H9 (cell line): ENCODE measurements at regions not wholly inside any gene's neighbourhood (a gene's known extent, or its start where the extent isn't known, plus 50 kb on each side); places are given as distances from the start of the nearest gene placed in this dataset.

ENCODE experiments used
- DNase-seq: peaks from one replicate; pipeline ENCODE4 v3.0.0-alpha.2; 2017
- H2AFZ ChIP-seq: one replicate; pipeline ENCODE4 v1.6.1; 2013; ENCODE audit warnings: mild to moderate bottlenecking, low read length, control low read depth, moderate library complexity
- H2AK5ac ChIP-seq: 2 replicates; pipeline ENCODE4 v1.6.1; 2013; ENCODE audit warnings: low read length, control low read depth, mixed read lengths; ENCODE audit not compliant: insufficient read length
- H2BK120ac ChIP-seq: one replicate; pipeline ENCODE4 v1.6.1; 2013; ENCODE audit warnings: low read depth, mild to moderate bottlenecking, low read length, control low read depth, inconsistent platforms; ENCODE audit not compliant: poor library complexity, severe bottlenecking
- H2BK12ac ChIP-seq: 2 replicates; pipeline ENCODE4 v1.6.1; 2013; ENCODE audit warnings: low read length, control low read depth, mixed read lengths, low read depth; ENCODE audit not compliant: insufficient read length
- H2BK15ac ChIP-seq: 2 replicates; pipeline ENCODE4 v1.6.1; 2013; ENCODE audit warnings: low read depth, low read length, control low read depth
- H2BK20ac ChIP-seq: one replicate; pipeline ENCODE4 v1.6.1; 2013; ENCODE audit warnings: low read depth, mild to moderate bottlenecking, low read length, control low read depth, inconsistent platforms; ENCODE audit not compliant: poor library complexity, severe bottlenecking
- H2BK5ac ChIP-seq: 2 replicates; pipeline ENCODE4 v1.6.1; 2013; ENCODE audit warnings: low read length, control low read depth, mixed read lengths; ENCODE audit not compliant: insufficient read length
- H3K14ac ChIP-seq: 2 replicates; pipeline ENCODE4 v1.6.1; 2013; ENCODE audit warnings: low read length, control low read depth; ENCODE audit not compliant: insufficient read depth
- H3K18ac ChIP-seq: 2 replicates; pipeline ENCODE4 v1.6.1; 2013; ENCODE audit warnings: low read depth, mild to moderate bottlenecking, mixed read lengths, low read length, control low read depth; ENCODE audit not compliant: insufficient read length
- H3K23ac ChIP-seq: 2 replicates; pipeline ENCODE4 v1.6.1; 2013; ENCODE audit warnings: low read length, control low read depth, mixed read lengths, low read depth; ENCODE audit not compliant: insufficient read length
- H3K23me2 ChIP-seq: 2 replicates; pipeline ENCODE4 v1.6.1; 2013; ENCODE audit warnings: low read depth, mild to moderate bottlenecking, mixed read lengths, low read length, control low read depth; ENCODE audit not compliant: insufficient read length, poor library complexity, severe bottlenecking
- H3K27ac ChIP-seq: 2 replicates; pipeline ENCODE4 v1.5.1; 2013; ENCODE audit warnings: low read length, control low read depth, mixed read lengths, low read depth; ENCODE audit not compliant: insufficient read length
- H3K27me3 ChIP-seq: 2 replicates; pipeline ENCODE4 v1.6.1; 2013; ENCODE audit warnings: low read length, control low read depth, inconsistent platforms; ENCODE audit not compliant: insufficient read depth
- H3K4ac ChIP-seq: 2 replicates; pipeline ENCODE4 v1.6.1; 2013; ENCODE audit warnings: low read depth, mild to moderate bottlenecking, control low read depth, inconsistent platforms, low read length, moderate library complexity
- H3K4me1 ChIP-seq: 2 replicates; pipeline ENCODE4 v1.6.1; 2013; ENCODE audit warnings: low read length, control low read depth, inconsistent platforms; ENCODE audit not compliant: insufficient read depth
- H3K4me2 ChIP-seq: 2 replicates; pipeline ENCODE4 v1.6.1; 2013; ENCODE audit warnings: low read length, control low read depth, mixed read lengths; ENCODE audit not compliant: insufficient read length, insufficient read depth
- H3K56ac ChIP-seq: 2 replicates; pipeline ENCODE4 v1.6.1; 2013; ENCODE audit warnings: low read depth, mild to moderate bottlenecking, mixed read lengths, low read length, control low read depth; ENCODE audit not compliant: insufficient read length
- H3K79me1 ChIP-seq: 2 replicates; pipeline ENCODE4 v1.6.1; 2013; ENCODE audit warnings: low read depth, mild to moderate bottlenecking, moderate library complexity, low read length, control low read depth, inconsistent platforms; ENCODE audit not compliant: insufficient read depth, poor library complexity, severe bottlenecking
- H3K79me2 ChIP-seq: 2 replicates; pipeline ENCODE4 v1.6.1; 2013; ENCODE audit warnings: low read length, control low read depth, inconsistent platforms; ENCODE audit not compliant: insufficient read depth
- H3K9ac ChIP-seq: 2 replicates; pipeline ENCODE4 v1.6.1; 2013; ENCODE audit warnings: low read length, control low read depth, mixed read lengths; ENCODE audit not compliant: insufficient read length; ENCODE audit errors: extremely low read depth
- H3K9me3 ChIP-seq: one replicate; pipeline ENCODE4 v1.6.1; 2013; ENCODE audit warnings: low read depth, low read length, inconsistent platforms; ENCODE audit not compliant: control insufficient read depth
- H3T11ph ChIP-seq: one replicate; pipeline ENCODE4 v1.6.1; 2013; ENCODE audit warnings: mild to moderate bottlenecking, low read length, control low read depth, inconsistent platforms
- H4K20me1 ChIP-seq: one replicate; pipeline ENCODE4 v1.6.1; 2013; ENCODE audit not compliant: control insufficient read depth, insufficient read length, insufficient read depth
- H4K5ac ChIP-seq: 2 replicates; pipeline ENCODE4 v1.6.1; 2013; ENCODE audit warnings: low read depth, mild to moderate bottlenecking, mixed read lengths, low read length, control low read depth; ENCODE audit not compliant: insufficient read length
- H4K8ac ChIP-seq: replicated peaks from 2 replicates; pipeline ENCODE4 v1.6.1; 2013; ENCODE audit warnings: low read length, control low read depth, mixed read lengths, low read depth; ENCODE audit not compliant: insufficient read length
- H4K91ac ChIP-seq: 2 replicates; pipeline ENCODE4 v1.6.1; 2013; ENCODE audit warnings: low read depth, mild to moderate bottlenecking, moderate library complexity, mixed read lengths, low read length, control low read depth; ENCODE audit not compliant: insufficient read length
- H3K27ac Mint-ChIP-seq, 3 experiments: 2 replicates in 2 of 3; 3 replicates in 1 of 3; pipeline ENCODE4 v1.8.0; 2020 to 2021; ENCODE audit warnings: mixed read lengths in 3 of 3, mild to moderate bottlenecking in 1 of 3, moderate library complexity in 1 of 3
- H3K27me3 Mint-ChIP-seq: 2 replicates; pipeline ENCODE4 v1.8.0; 2021; ENCODE audit warnings: low read depth, mild to moderate bottlenecking, moderate library complexity, mixed read lengths
- H3K36me3 Mint-ChIP-seq, 3 experiments: 2 replicates in 2 of 3; 3 replicates in 1 of 3; pipeline ENCODE4 v1.8.0; 2020 to 2021; ENCODE audit warnings: low read depth in 3 of 3, mixed read lengths in 3 of 3; ENCODE audit not compliant: insufficient read depth in 1 of 3
- H3K4me1 Mint-ChIP-seq, 2 experiments: 2 replicates each; pipeline ENCODE4 v1.8.0; 2020; ENCODE audit warnings: mixed read lengths in 2 of 2
- H3K4me3 Mint-ChIP-seq, 2 experiments: 2 replicates in 1 of 2; 3 replicates in 1 of 2; pipeline ENCODE4 v1.8.0; 2020 to 2021; ENCODE audit warnings: mild to moderate bottlenecking in 2 of 2, mixed read lengths in 2 of 2, moderate library complexity in 1 of 2
- H3K9me3 Mint-ChIP-seq, 2 experiments: 2 replicates in 1 of 2; 3 replicates in 1 of 2; pipeline ENCODE4 v1.8.0; 2020; ENCODE audit warnings: mild to moderate bottlenecking in 2 of 2, mixed read lengths in 2 of 2, moderate library complexity in 1 of 2
- WGBS: extraction: QIAGEN DNeasy Blood & Tissue Kit; methylation state at CpG from one replicate; pipeline ENCODE4 v1.1.7; 2013; ENCODE audit warnings: missing lambda C conversion rate, low lambda C conversion rate, mixed read lengths; ENCODE audit not compliant: insufficient read length; ENCODE audit errors: extremely low coverage; 5-methylcytosine and 5-hydroxymethylcytosine counted together
- TF ChIP-seq, protein P1 (sequence below): fragments of 200-600 bp; sonication (generic); conservative IDR thresholded peaks from 3 replicates; pipeline ENCODE4 v1.8.0; 2021; ENCODE audit warnings: antibody characterized with exemption, mild to moderate bottlenecking

- H2BK20ac ChIP-seq, result no peak overlapping the region
- no peak overlapping the region for H3K4ac ChIP-seq
- H3K4me3 Mint-ChIP-seq, result no peak overlapping the region; a peak in 1 of 5 replicates
- H3K18ac ChIP-seq, result no peak overlapping the region
- H4K8ac ChIP-seq, result no peak overlapping the region
- no peak overlapping the region for H2BK120ac ChIP-seq
- no peaks in the 10 kb centered on the region; the same call in 1 of the 2 replicates for H3K27me3 Mint-ChIP-seq
- H4K91ac ChIP-seq, result no peak overlapping the region
- no peak overlapping the region for H2AFZ ChIP-seq
- no peak for DNase-seq
- no peaks in the 10 kb centered on the region for H3K27me3 ChIP-seq
- no peaks in the 10 kb centered on the region for H3K4me1 Mint-ChIP-seq
- TF ChIP-seq, protein P1, sequence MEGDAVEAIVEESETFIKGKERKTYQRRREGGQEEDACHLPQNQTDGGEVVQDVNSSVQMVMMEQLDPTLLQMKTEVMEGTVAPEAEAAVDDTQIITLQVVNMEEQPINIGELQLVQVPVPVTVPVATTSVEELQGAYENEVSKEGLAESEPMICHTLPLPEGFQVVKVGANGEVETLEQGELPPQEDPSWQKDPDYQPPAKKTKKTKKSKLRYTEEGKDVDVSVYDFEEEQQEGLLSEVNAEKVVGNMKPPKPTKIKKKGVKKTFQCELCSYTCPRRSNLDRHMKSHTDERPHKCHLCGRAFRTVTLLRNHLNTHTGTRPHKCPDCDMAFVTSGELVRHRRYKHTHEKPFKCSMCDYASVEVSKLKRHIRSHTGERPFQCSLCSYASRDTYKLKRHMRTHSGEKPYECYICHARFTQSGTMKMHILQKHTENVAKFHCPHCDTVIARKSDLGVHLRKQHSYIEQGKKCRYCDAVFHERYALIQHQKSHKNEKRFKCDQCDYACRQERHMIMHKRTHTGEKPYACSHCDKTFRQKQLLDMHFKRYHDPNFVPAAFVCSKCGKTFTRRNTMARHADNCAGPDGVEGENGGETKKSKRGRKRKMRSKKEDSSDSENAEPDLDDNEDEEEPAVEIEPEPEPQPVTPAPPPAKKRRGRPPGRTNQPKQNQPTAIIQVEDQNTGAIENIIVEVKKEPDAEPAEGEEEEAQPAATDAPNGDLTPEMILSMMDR, result no peak
- WGBS, result no CpG with 5 or more reads among the region's 1 CpG
- no peak overlapping the region for H3T11ph ChIP-seq
- no peak overlapping the region for H3K23ac ChIP-seq
- no peak overlapping the region for H3K14ac ChIP-seq
- no peaks in the 10 kb centered on the region for H3K23me2 ChIP-seq
- H3K56ac ChIP-seq, result no peak overlapping the region
- no peaks in the 10 kb centered on the region for H3K79me1 ChIP-seq
- no peak overlapping the region for H2BK12ac ChIP-seq
- no peak overlapping the region for H4K5ac ChIP-seq
- no peak overlapping the region; a peak in 1 of 7 replicates for H3K27ac Mint-ChIP-seq
- no peaks in the 10 kb centered on the region for H3K4me1 ChIP-seq
- H3K79me2 ChIP-seq, result no peaks in the 10 kb centered on the region
- H3K9ac ChIP-seq, result no peak overlapping the region
- peaks cover 0 to 3% (median 0%) of the 10 kb centered on the region in 3 experiments; a peak in 2 of 7 replicates for H3K36me3 Mint-ChIP-seq
- no peaks in the 10 kb centered on the region for H4K20me1 ChIP-seq
- no peak overlapping the region for H3K4me2 ChIP-seq
- H3K9me3 ChIP-seq, result peaks cover 32% of the 10 kb centered on the region
- peaks cover 55 to 70% of the 10 kb centered on the region in 2 experiments for H3K9me3 Mint-ChIP-seq
- no peak overlapping the region for H2BK5ac ChIP-seq
- H3K27ac ChIP-seq, result no peak overlapping the region
- no peak overlapping the region for H2AK5ac ChIP-seq
- H2BK15ac ChIP-seq, result no peak overlapping the region
Observed at GRCh38 chrX:20372533-20372932, 105.8 kb upstream of the RPS6KA3 start.
